Duodenal mucosa (tissue), 2 donors: ENCODE measurements at regions not wholly inside any gene's neighbourhood (a gene's known extent, or its start where the extent isn't known, plus 50 kb on each side); places are given as distances from the start of the nearest gene placed in this dataset.
"Not testable (repeated sequence)": the region's sequence is repeated elsewhere in the genome, so short reads cannot be mapped to it uniquely, and the experiment has no call there.

Source experiments
- H3K27ac ChIP-seq: one replicate; pipeline ENCODE4 v1.7.0; 2013; ENCODE audit warnings: low read depth, low read length
- H3K27me3 ChIP-seq, 2 donors: one replicate each; pipeline ENCODE4 v1.7.0; 2013; ENCODE audit warnings: low read length in 2 of 2, control low read depth in 1 of 2; ENCODE audit not compliant: insufficient read depth in 2 of 2, control insufficient read depth in 1 of 2
- H3K36me3 ChIP-seq, 2 donors: one replicate each; pipeline ENCODE4 v1.7.0; 2013; ENCODE audit warnings: low read length in 2 of 2, control low read depth in 1 of 2; ENCODE audit not compliant: insufficient read depth in 2 of 2, control insufficient read depth in 1 of 2
- H3K4me1 ChIP-seq, 2 donors: one replicate each; pipeline ENCODE4 v1.7.0; 2013; ENCODE audit warnings: low read length in 2 of 2, control low read depth in 1 of 2; ENCODE audit not compliant: insufficient read depth in 2 of 2, control insufficient read depth in 1 of 2
- H3K4me3 ChIP-seq, 2 donors: one replicate each; pipeline ENCODE4 v1.7.0; 2013; ENCODE audit warnings: low read length in 2 of 2, low read depth in 1 of 2
- H3K9ac ChIP-seq, 2 donors: one replicate each; pipeline ENCODE4 v1.7.0; 2013; ENCODE audit warnings: low read length in 2 of 2, low read depth in 1 of 2
- H3K9me3 ChIP-seq, 2 donors: one replicate each; pipeline ENCODE4 v1.7.0; 2013; ENCODE audit warnings: low read length in 2 of 2, control low read depth in 1 of 2; ENCODE audit not compliant: control insufficient read depth in 1 of 2

GRCh38 chr18:40120796-40121391 is 1834.1 kb upstream of the PIK3C3 start:
- no peaks in the 10 kb centered on the region for H3K36me3 ChIP-seq
- H3K9me3 ChIP-seq = no peaks in the 10 kb centered on the region
- no peak overlapping the region for H3K9ac ChIP-seq
- H3K4me3 ChIP-seq = no peak overlapping the region
- H3K27me3 ChIP-seq = no peaks in the 10 kb centered on the region
- no peak overlapping the region for H3K27ac ChIP-seq
- H3K4me1 ChIP-seq = no peaks in the 10 kb centered on the region

- no peak overlapping the region for H3K27ac ChIP-seq
- H3K9ac ChIP-seq = no peak overlapping the region
- H3K27me3 ChIP-seq = no peaks in the 10 kb centered on the region
- H3K4me3 ChIP-seq = no peak overlapping the region
- no peaks in the 10 kb centered on the region for H3K36me3 ChIP-seq
- H3K4me1 ChIP-seq = no peaks in the 10 kb centered on the region
- no peaks in the 10 kb centered on the region for H3K9me3 ChIP-seq
Measured at GRCh38 chr18:40120356-40120755, 1834.7 kb upstream of the PIK3C3 start.

- not testable (repeated sequence) for H3K27ac ChIP-seq, H3K4me3 ChIP-seq, H3K9ac ChIP-seq, H3K27me3 ChIP-seq, H3K36me3 ChIP-seq, H3K9me3 ChIP-seq, H3K4me1 ChIP-seq
Measured at GRCh38 chr18:40119581-40119980, 1835.5 kb upstream of the PIK3C3 start.

GRCh38 chr18:40110455-40110854 is 1844.6 kb upstream of the PIK3C3 start:
- H3K27me3 ChIP-seq = no peaks in the 10 kb centered on the region
- no peak overlapping the region for H3K27ac ChIP-seq
- no peak overlapping the region for H3K4me3 ChIP-seq
- no peaks in the 10 kb centered on the region for H3K36me3 ChIP-seq
- H3K4me1 ChIP-seq = no peaks in the 10 kb centered on the region
- H3K9ac ChIP-seq = no peak overlapping the region
- no peaks in the 10 kb centered on the region for H3K9me3 ChIP-seq

GRCh38 chr18:40109252-40110049 is 1845.6 kb upstream of the PIK3C3 start:
- Histone ChIP-seq H3K27ac (no peak overlapping the region), H3K9me3 (no peaks in the 10 kb centered on the region), H3K27me3 (no peaks in the 10 kb centered on the region), H3K4me1 (no peaks in the 10 kb centered on the region), H3K9ac (no peak overlapping the region), H3K36me3 (no peaks in the 10 kb centered on the region), H3K4me3 (no peak overlapping the region)

GRCh38 chr18:40108596-40108995 is 1846.4 kb upstream of the PIK3C3 start:
- Histone ChIP-seq H3K4me1 (no peaks in the 10 kb centered on the region), H3K27ac (no peak overlapping the region), H3K27me3 (no peaks in the 10 kb centered on the region), H3K36me3 (no peaks in the 10 kb centered on the region), H3K4me3 (no peak overlapping the region), H3K9me3 (no peaks in the 10 kb centered on the region), H3K9ac (no peak overlapping the region)

GRCh38 chr18:40102903-40103302 is 1852.1 kb upstream of the PIK3C3 start:
- H3K36me3 ChIP-seq = no peaks in the 10 kb centered on the region
- no peaks in the 10 kb centered on the region for H3K4me1 ChIP-seq
- H3K9ac ChIP-seq = no peak overlapping the region
- H3K27ac ChIP-seq = no peak overlapping the region
- H3K9me3 ChIP-seq = no peaks in the 10 kb centered on the region
- H3K4me3 ChIP-seq = no peak overlapping the region
- no peaks in the 10 kb centered on the region for H3K27me3 ChIP-seq

- Histone ChIP-seq H3K4me1 (no peaks in the 10 kb centered on the region), H3K9me3 (no peaks in the 10 kb centered on the region), H3K36me3 (no peaks in the 10 kb centered on the region), H3K4me3 (no peak overlapping the region), H3K9ac (no peak overlapping the region), H3K27ac (no peak overlapping the region), H3K27me3 (no peaks in the 10 kb centered on the region)
Measured at GRCh38 chr18:40099641-40100040, 1855.4 kb upstream of the PIK3C3 start.

- Histone ChIP-seq H3K36me3 (no peaks in the 10 kb centered on the region), H3K9me3 (no peaks in the 10 kb centered on the region), H3K9ac (no peak overlapping the region), H3K27me3 (no peaks in the 10 kb centered on the region), H3K27ac (no peak overlapping the region), H3K4me3 (no peak overlapping the region), H3K4me1 (no peaks in the 10 kb centered on the region)
Measured at GRCh38 chr18:40096675-40097074, 1858.4 kb upstream of the PIK3C3 start.

GRCh38 chr18:40094441-40094840 is 1860.6 kb upstream of the PIK3C3 start:
- no peak overlapping the region for H3K27ac ChIP-seq
- H3K36me3 ChIP-seq = no peaks in the 10 kb centered on the region
- H3K4me1 ChIP-seq = no peaks in the 10 kb centered on the region
- no peak overlapping the region for H3K9ac ChIP-seq
- H3K4me3 ChIP-seq = no peak overlapping the region
- no peaks in the 10 kb centered on the region for H3K9me3 ChIP-seq
- no peaks in the 10 kb centered on the region for H3K27me3 ChIP-seq
